Activated gamma-delta T cell treated with Interleukin-2 at 50 U/mL for 16 hours (primary cell): ENCODE measurements at regions not wholly inside any gene's neighbourhood (a gene's known extent, or its start where the extent isn't known, plus 50 kb on each side); places are given as distances from the start of the nearest gene placed in this dataset.
"Not testable (repeated sequence)": the region's sequence is repeated elsewhere in the genome, so short reads cannot be mapped to it uniquely, and the experiment has no call there.

Source experiments
- DNase-seq: peaks from one replicate; pipeline ENCODE4 v3.0.0-alpha.2; 2020

DNA sequence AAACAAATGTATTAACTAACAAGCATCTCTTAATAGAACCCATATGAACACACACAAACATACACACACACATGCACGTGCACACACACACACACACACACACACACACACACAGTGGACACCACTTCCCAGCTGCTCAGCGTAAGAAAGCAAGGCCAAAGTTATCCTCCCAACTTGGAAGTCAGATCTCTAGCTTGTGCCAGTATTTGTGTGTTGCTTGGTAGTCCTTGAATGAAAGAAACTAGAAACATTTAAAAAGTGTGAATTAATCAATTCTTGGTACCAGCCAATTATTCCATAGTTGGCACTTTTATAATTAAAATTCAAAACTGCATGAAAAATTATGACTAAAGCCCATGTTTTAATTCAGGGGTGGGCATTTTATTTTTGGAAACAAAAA is 178.1 kb downstream of the TMEM161B start:
- no peak for DNase-seq

GRCh38 chr5:88089719-88090390 is 178.8 kb downstream of the TMEM161B start:
- no peak for DNase-seq

DNA sequence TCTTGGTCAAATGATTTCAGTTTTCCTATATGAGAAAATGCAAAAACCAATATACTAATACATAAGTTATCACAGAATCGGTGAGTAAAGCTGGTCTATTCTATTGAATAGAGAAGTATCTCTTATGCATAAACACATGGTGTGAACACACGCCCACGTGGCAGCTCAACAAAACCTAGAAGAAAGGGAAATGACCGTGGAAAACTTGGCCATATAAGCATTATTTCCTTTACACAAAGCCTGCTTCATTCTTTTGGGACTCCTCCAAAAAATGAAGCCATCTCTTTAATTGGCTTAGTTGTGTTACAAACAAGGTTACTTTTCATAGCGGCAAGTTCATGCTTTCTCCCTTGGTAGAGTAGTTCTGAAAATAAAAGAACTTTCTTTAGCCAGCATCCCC is 183.2 kb downstream of the TMEM161B start:
- no peak for DNase-seq

GRCh38 chr5:88081877-88082276 is 186.8 kb downstream of the TMEM161B start:
- no peak for DNase-seq

GRCh38 chr5:88063813-88064212 is 204.8 kb downstream of the TMEM161B start:
- DNase-seq = no peak

DNA sequence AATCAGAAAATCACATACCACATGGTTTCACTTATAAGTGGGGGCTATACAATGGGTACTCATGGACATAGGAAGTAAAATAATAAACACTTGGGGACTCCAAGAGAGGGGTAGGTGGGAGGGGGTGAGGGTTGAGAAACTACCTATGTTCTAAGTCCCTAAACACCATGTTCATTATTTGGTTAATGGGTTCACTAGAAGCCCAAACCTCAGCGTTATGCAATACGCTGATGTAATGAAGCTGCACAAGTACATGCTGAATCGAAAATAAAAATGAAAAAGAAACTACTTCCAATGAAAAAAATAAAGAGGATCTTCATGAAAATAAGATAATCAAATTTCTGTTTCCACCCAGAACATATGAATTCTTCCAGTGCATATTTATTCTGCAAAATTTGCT is 208.5 kb downstream of the TMEM161B start:
- no peak for DNase-seq

GRCh38 chr5:88058625-88059024 is 210.0 kb downstream of the TMEM161B start:
- DNase-seq = no peak

GRCh38 chr5:88052468-88052867 is 216.2 kb downstream of the TMEM161B start:
- DNase-seq = not testable (repeated sequence)

DNA sequence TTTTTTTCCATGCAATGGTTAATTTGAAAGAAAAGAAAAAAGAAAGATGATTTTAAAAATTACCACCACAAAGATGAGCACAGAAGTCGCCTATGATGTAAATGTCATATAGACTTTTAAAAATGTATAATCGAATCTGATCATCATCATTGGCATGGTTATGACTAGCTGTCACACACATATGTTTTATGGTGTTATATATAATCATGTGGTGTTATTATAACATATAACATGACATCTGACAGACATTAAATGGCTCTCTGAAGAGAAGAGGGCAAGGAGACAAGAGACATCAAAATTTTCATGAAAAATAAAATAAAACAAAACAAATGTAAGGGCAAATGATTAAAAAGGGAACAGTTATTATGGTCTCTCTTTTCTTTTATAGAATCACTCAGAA is 217.5 kb downstream of the TMEM161B start:
- no peak for DNase-seq

DNA sequence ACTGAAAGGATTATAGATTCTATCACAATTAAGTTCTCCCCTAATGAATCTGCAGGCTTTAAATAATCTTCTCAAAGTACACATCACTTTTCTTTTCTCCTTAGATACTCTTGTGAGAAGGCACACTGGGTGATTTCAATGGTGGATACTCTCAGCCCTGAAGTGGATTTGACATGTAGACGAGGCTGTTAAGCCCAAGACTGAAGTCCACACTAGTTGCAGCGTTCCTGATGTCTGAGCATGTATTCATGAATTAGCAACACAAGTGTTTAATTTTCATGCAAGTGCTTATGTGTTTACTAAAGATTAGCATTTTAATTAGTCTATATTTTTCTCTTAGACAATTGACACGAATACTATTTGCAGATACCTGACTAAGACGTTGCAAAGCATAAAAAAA is 218.9 kb downstream of the TMEM161B start:
- DNase-seq = no peak

DNA sequence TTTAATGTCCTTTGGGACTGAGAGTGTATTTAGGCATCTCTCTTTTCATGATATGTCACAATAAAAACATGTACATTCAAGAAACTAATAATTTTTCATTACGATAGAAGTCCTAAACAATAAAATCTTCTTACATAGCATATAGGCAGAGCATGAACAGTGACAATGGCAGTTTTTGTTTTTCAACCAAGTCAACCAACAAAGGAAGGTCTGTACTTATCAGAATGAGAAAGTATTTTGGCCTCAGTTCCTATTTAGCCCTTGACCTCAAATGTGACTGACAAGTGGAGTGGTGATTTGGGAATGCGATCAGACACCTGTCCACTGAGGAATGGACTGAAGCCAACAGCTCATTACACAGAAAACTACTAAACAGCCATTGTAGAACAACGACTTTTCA is 219.5 kb downstream of the TMEM161B start:
- no peak for DNase-seq

DNA sequence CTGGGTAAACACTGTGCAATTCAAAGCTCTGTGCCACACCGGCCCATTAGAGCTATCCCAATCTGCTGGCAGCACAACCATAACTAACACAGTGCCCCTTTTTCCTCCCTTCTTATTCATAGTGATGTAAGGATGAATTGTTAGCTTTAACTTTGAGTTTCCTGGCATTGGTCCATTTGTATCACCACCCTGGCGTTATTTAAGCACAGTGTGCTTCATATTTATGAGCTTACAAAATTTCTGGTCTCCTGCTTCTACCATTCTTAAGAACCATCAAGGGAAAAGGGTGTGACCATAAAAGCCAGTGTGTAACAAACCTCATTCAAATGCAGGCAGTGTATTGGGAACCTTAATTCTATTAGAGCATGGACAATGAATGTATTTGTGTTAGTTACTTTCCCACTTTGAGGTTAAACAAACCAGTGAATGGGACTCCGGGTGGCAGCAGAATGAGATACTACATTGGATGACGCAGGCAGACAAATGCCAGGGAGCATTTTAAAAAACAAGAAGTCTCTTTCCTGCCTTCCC is 222.6 kb downstream of the TMEM161B start:
- no peak for DNase-seq

- DNase-seq = no peak
Measured at GRCh38 chr5:88045165-88045564, 223.5 kb downstream of the TMEM161B start.

GRCh38 chr5:88034520-88034919 is 234.1 kb downstream of the TMEM161B start:
- DNase-seq = no peak

DNA sequence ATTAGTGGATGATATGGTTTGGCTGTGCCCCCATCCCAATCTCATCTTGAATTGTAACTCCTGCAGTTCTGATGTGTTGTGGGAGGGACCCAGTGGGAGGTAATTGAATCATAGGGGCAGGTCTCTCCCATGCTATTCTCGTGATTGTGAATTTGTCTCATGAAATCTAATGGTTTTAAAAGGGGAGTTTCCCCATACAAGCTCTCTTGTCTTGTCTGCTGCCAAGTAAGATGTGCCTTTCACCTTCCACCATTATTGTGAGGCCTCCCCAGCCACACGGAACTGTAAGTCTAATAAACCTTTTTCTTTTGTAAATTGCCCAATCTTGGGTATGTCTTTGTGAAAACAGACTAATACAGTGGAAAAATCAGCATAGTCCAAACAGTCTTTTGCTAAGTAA is 235.5 kb downstream of the TMEM161B start:
- no peak for DNase-seq

DNA sequence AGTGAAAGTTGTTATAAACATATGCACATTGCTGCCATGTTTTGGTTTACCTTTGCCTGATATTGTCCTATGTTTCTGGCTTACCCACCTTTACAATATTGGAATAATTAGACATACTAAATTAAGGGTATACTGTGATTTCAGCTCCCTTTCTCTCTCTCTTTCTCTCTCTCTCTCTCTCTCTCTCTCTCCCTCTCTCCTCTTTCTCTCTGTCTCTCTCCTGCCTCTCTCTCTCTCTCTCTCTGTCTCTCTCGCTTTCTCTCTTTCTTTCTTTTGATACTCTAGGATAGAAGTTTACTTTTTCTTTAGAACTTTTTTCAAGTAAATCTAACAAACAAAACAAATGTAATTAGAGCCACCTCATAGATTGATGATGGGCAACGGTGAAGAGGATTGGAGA is 239.6 kb downstream of the TMEM161B start:
- no peak for DNase-seq

GRCh38 chr5:88021141-88021540 is 247.5 kb downstream of the TMEM161B start:
- DNase-seq = no peak

DNA sequence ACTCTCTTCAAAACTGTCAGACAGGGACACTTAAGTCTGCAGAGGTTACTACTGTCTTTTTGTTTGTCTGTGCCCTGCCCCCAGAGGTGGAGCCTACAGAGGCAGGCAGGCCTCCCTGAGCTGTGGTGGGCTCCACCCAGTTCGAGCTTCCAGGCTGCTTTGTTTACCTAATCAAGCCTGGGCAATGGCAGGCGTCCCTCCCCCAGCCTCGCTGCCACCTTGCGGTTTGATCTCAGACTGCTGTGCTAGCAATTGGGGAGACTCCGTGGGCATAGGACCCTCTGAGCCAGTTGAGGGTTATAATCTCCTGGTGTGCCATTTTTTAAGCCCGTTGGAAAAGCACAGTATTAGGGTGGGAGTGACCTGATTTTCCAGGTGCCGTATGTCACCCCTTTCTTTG is 253.7 kb downstream of the TMEM161B start:
- DNase-seq = not testable (repeated sequence)

DNA sequence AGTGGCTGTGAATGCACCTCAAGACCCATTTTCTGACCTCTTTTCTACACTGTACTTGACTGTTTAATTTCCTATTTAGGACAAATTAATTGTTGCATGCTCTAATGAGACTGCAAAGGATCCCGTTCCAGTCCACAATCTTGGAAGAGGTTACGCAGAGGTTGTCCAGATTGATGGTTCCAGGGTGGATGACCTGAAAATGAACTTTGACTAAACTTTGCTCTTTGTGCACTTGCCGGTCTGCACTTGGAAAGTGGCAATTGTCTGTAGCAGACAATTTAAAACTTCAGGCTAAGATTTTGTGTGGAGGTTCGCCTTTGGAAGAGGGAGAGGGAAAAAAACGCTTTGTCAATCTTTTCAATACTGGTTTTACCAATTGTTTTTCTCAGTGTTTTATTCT is 267.8 kb downstream of the TMEM161B start:
- no peak for DNase-seq

DNA sequence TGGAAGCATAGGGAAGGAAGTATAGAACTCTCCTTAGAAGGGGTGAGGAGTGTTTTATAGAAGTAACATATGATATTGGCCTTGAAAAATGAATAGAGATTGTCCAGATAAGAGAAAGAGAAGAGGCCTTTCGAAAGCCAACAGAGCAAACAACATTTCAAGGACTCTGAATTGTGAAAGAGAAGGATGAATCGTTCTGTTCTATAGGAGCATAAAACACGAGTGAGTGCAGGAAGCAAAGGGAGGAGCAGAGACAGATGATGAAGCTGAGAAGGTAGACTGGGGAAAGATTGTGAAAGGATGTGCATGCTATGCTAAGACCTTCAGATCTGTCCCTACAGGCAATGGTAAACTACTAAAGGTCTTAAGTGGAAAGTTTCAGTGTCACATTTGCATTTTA is 271.0 kb downstream of the TMEM161B start:
- DNase-seq = no peak

- DNase-seq = no peak
Measured at GRCh38 chr5:87966213-87966612, 302.4 kb downstream of the TMEM161B start.

DNA sequence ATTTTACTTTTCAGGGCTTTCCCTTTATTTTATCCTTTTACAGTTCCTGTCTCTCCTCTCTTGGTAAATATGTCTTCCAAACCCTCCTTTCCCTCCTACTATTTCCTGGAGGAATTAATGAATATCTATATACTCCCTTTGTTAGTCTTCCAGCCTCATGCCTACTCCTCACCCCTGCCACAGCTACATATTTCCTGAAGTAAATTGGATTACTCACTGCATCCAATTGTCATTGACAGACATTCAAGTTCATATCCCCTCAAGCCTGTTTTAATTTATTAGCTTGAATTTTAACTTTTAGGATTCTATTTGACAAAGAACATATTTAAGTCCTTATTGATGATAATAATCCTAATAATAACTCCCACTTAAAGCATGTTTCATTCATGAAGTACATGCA is 314.5 kb downstream of the TMEM161B start:
- no peak for DNase-seq

DNA sequence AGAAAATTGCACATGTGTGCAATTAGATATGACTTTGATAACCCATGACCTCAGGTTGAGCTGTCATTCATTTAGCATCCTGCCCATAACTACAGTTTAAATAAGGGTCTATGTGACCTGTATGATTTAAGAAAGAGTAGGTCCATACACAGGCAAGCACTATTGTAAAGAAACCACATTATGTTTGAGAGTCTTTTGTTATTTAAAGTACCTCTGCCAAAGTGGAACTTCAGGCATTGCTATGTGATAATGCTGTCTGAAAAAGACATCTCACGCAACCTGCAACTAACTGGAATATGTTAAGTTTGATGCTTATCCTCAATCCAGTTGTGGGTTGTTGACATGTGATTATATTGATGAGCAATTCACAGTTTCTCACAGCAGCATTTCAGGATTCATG is 317.0 kb downstream of the TMEM161B start:
- DNase-seq = no peak

DNA sequence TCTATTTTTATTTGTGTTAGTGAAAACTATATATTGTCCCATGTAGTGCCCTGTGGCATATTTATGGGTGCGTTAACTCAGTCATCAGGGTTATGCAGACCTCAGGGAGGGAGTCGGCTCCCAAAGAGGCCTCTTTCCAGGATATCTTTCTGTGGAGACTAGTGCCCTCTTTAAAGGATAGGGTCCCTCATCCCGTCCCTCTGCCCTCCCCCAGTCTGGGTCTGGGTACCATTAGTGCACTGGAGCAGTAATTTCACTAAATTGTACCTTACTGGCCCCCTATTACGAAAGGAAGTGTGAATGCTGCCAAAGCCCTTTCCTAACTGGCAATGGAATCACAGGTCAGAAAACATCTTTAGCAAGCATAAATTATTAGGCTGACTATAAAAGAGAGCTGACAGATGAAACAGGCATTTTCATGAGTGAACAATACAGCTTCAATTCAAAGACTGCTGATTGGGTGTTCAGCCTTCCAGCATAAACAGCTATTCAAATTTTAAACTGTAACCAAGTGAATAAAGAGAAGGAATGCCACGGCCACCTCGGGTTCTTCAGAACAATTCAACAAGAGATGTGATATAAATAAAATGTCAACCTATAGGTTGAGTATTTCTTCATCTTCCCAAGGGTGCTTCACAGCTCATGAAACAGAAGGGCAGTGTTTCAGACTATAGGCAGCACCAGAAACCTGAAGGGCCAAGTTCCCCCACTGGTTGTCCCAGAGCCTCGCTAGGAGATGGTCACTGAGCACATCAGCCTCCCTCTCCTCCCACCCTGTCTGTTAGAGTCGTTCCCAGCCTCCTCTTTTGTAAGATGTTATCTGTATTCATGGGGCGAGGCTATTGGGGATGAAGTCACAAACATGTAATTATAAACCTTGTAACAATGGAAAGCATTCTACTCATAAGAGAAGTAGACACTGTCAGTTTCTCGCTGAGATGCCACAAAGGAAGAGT is 318.7 kb downstream of the TMEM161B start:
- no peak for DNase-seq
